GM18861 (cell line): ENCODE measurements at regions not wholly inside any gene's neighbourhood (a gene's known extent, or its start where the extent isn't known, plus 50 kb on each side); places are given as distances from the start of the nearest gene placed in this dataset.
"Not testable (repeated sequence)": the region's sequence is repeated elsewhere in the genome, so short reads cannot be mapped to it uniquely, and the experiment has no call there.

Experiments
- ATAC-seq: cut with Tn5 transposase; IDR thresholded peaks from one replicate; pipeline ENCODE4 v1.9.1; 2021; ENCODE audit not compliant: unreplicated experiment

GRCh38 chr1:192418552-192419285 is 101.9 kb downstream of the RGS21 start:
- ATAC-seq = no peak

DNA sequence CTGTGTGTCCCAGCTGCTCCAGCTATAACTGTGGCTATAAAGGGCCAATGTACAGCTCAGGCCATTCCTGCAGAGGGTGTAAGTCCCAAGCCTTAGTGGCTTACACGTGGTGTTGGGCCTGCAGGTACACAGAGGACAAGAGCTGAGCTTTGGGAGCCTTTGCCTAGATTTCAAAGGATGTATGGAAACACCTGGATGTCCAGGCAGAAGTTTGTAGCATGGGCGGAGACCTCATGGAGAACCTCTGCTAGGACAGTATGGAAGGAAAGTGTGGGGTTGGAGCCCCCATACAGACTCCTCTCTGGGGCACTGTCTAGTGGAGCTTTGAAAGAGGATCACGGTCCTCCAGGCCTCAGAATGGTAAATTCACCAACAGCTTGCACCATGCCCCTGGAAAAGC is 113.9 kb downstream of the RGS21 start:
- ATAC-seq = no peak

GRCh38 chr1:192435704-192436103 is 118.9 kb downstream of the RGS21 start:
- ATAC-seq = no peak

DNA sequence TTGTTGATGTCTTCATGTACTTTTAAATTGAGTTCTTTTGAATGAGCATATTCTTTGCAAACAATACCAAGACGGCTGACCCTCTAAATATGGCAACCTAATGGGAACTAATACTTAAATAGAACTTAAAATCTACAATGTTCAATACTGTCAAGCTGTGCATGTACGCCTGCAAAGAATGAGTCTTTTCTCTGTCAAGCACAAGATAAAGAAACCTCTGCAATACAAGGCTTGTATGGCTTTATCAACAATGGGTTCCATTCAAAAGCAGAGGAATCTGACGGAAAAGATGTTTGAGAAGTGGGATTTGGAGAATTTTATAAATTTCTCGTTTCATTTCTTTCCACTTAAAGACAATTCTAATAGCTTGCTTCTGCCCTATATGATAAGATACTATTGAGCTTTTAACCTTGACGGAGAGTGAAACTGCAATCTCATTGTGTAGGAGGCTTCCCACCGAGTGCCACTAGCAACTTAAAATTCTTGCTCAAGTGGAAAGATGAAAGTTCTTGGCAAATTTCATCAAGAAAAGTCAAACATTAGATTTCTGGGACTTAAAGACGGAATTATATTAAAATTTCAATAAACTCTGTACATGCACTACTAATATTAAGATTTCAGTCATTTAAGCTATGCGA is 119.8 kb downstream of the RGS21 start:
- no peak for ATAC-seq

DNA sequence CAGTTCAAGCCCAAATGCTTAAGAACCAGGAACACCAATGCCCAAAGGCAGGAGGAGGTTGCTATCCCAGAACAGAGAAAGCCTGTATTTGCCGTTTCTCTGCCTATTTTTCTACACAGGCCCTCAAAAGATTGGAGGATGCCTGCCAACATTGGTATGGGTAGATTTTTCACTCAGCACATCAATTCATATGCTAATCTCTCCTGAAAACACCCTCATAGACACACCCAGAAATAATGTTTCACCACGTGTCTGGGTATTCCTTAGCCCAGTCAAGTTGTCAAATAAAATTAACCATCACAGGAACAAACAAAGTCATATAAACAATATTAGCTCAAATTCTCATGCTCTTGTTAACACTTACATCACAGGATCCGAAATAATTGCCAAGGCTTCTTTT is 121.9 kb downstream of the RGS21 start:
- ATAC-seq = no peak

DNA sequence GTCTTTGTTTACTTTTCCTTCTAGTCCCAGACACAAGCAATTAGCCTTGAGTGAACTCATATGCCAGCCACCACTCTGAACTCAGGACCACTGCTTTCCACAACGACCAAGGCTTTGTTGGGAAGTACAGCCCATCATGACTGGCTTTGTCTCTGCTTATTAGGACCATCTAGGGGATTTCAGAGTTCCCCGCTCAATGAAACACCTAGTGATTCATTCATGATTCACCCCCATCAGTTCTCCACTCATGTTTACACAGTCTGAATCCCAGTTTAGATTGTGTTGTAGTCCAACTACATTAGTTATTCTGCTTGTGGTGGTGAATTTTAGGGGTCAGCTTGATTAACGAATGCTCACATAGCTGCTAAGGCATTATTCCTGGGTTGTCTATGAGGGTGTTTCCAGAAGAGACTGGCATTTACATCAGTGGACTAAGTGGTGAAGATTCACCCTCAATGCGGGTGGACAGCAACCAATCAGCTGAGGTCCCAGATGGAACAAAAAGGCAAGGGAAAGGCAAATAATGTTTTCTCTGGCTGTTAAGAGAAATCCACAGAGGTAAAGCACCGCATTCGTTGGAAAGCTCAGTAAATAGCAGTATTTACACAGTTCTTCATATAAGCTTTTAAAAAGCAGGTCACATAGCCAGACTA is 122.7 kb downstream of the RGS21 start:
- ATAC-seq = no peak

GRCh38 chr1:192441492-192441891 is 124.7 kb downstream of the RGS21 start:
- ATAC-seq = no peak

- no peak for ATAC-seq
Measured at GRCh38 chr1:192442736-192443135, 125.9 kb downstream of the RGS21 start.

DNA sequence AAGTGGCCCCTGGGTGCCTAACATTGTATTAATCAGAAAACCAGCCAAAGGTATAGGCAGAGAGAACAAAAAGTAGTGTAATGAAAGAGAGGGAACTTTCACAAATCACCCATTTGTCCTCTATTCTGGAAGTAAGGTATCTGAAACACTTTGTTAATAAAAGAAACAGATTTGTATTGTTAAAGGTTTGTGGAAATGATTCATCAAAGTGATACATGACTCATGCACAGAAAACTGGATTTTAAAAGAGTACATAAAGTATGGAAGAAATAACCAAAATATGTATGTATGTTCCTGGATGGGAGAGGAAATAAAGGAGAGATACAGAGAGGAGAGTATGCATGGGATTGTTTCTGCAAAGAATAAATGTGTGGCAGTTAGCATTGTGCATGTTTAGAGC is 126.8 kb downstream of the RGS21 start:
- no peak for ATAC-seq

DNA sequence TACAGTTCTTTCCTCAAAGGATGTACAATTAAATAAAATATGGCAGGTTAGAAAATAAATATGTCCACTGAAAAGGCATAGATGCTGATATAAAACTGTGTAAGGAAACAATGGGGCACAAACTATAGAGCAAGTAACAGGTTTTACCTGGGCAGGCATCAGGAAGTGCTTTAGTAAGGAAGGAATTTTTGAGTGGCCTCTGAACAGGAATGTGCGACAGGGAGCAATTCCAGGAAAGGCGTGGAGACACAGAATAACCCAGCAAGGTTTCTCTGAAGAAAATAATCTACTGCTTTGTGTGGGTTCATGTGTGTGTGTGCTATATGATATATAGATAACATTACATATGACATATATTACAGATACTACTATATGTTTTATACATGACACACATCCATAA is 128.4 kb downstream of the RGS21 start:
- no peak for ATAC-seq

DNA sequence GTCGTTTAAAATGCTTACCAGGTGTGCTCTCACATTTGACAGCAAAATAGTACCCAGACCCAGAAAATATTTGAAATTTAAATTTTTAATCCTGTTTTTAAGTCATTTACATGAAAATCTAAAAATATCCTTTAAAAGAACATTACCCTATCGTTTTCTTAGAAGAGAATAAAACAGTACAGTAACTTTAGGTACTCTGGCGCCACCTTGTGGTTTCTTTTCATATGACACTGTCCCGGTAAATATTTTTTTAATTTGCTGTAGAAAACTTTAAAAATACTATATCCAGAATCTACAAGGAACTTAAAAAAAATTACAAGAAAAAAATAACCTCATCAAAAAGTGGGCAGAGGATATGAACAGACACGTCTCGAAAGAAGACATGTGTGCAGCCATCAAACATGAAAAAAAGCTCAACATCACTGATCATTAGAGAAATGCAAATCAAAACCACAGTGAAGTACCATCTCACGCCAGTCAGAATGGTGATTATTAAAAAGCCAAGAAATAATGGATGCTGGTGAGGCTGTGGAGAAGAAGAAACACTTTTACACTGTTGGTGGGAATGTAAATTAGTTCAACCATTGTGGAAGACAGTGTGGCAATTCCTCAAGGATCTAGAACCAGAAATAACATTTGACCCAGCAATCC is 129.2 kb downstream of the RGS21 start:
- no peak for ATAC-seq

- ATAC-seq = no peak
Measured at GRCh38 chr1:192448026-192448578, 127.5 kb upstream of the RGS1 start.

- ATAC-seq = no peak
Measured at GRCh38 chr1:192453360-192453992, 122.1 kb upstream of the RGS1 start.

- no peak for ATAC-seq
Measured at GRCh38 chr1:192459467-192459866, 116.1 kb upstream of the RGS1 start.

GRCh38 chr1:192461684-192462083 is 113.9 kb upstream of the RGS1 start:
- no peak for ATAC-seq

GRCh38 chr1:192462616-192463015 is 113.0 kb upstream of the RGS1 start:
- ATAC-seq = no peak

DNA sequence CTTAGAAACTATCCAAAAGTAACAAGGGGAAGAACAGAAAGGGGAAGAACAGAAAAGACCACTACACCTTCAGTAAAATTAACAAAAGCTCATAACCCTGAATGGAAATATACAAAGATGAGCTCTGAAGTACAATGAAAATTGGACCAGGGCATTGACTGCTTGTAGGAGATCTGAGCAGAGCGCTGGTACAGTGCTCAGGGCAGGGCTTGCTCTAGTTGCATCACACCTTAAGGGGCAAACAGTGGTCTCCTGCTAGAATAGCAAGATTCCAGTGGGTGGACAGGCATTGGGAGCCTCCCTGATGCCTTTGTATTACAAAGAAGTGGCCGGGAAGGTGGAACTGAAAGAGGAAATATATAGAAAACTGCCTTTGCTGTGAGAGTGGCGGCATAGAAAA is 111.9 kb upstream of the RGS1 start:
- no peak for ATAC-seq

DNA sequence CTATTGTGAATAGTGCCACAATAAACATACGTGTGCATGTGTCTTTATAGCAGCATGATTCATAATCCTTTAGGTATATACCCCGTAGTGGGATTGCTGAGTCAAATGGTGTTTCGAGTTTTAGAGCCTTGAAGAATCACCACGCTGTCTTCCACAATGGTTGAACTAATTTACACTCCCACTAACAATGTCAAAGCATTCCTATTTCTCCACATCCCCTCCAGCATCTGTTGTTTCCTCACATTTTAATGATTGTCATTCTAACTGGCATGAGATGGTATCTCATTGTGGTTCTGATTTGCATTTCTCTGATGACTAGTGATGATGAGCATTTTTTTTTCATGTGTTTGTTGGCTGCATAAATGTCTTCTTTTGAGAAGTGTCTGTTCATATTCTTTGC is 110.4 kb upstream of the RGS1 start:
- not testable (repeated sequence) for ATAC-seq

DNA sequence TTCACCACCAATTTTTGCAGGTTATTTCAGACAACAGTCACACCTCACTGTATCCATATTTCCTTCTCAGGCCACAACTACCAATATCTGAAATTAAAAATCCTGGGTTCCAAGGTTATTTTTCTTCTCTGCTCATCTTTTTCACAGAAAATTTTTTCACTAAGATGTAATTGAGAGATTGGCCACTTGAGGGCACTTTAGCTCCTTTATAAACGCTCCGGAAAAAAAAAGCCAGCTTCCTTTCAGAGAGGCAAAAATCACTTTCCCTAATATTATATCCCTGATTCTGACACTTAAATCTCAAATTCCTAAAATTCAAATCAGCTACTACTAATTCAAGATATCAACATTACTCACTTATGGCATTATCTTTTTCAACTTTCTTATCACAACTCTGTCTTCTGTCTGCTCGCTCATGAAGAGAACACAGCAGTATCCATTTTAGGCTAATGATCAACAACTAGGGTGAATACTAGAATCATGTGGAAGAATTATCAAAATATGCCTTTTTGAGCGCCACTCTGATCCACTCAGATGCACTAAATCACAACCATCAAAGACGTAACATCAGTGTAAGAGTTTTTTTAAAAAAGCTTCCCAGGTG is 101.4 kb upstream of the RGS1 start:
- ATAC-seq = no peak

- no peak for ATAC-seq
Measured at GRCh38 chr1:192475329-192475728, 100.2 kb upstream of the RGS1 start.

DNA sequence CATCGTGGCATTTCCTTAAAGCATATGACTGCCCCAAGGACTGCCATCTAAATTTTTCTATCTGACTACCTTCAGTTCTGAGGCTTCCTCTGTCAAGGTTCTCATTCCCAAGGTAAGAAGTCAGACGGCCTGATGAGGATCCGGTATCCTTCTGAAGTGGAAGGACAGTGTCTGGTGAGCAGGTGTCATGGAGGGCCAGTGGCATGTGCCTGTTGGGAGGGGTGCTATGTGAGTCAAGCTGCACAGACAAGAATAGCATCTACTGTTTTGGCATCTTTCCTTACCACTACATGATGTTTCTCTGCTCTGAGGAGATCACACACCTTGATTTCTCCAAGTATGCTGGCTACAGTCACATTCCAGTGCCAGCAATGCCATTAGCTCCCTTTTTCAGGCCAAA is 99.6 kb upstream of the RGS1 start:
- ATAC-seq = no peak
